ENCODE measurements at regions not wholly inside any gene's neighbourhood (a gene's known extent, or its start where the extent isn't known, plus 50 kb on each side); places are given as distances from the start of the nearest gene placed in this dataset.

DNA sequence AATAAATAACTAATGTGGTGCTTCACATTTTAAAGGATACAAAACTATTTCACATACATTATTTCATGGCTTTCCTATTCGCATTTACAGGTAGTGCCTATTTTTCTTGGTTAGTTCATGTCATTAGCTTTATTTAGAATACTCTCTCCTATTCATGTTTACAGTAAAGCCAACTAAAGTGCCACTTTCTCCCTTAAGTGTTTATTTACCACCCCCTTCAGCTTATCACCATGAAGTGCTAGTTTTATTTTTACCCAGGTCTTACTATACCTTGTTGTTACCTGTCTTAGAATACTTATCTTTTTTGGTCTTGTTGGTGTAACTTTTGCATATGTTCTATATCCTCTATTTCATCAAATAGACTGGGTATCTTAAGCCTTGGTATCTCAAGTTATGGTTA is 715.2 kb upstream of the TENM4 start:
- TF ChIP-seq EZH2 (IDR thresholded peaks at IDR 0.05; ENCODE audit: borderline replicate concordance, control insufficient read depth, low read depth, low read length) (no peak), POLR2A (IDR thresholded peaks at IDR 0.05; ENCODE audit: low read depth, low read length) (no peak), POU2F2 (IDR thresholded peaks at IDR 0.05; ENCODE audit: borderline replicate concordance, low read depth, low read length) (no peak), SUZ12 (IDR thresholded peaks at IDR 0.05; ENCODE audit: unreplicated experiment) (no peak), SP1 (IDR thresholded peaks at IDR 0.05; ENCODE audit: low read depth, low read length) (no peak), TARDBP (IDR thresholded peaks at IDR 0.05; ENCODE audit: borderline replicate concordance) (no peak), HDAC2 (IDR thresholded peaks at IDR 0.05) (no peak), YY1 (IDR thresholded peaks at IDR 0.05; ENCODE audit: low read depth, low read length) (no peak), MTA3 (IDR thresholded peaks at IDR 0.05; ENCODE audit: borderline replicate concordance, low read length) (no peak), POLR2AphosphoS2 (IDR thresholded peaks at IDR 0.05; ENCODE audit: low read depth, low read length) (no peak)
- TF ChIP-seq, protein P1, sequence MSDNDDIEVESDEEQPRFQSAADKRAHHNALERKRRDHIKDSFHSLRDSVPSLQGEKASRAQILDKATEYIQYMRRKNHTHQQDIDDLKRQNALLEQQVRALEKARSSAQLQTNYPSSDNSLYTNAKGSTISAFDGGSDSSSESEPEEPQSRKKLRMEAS (IDR thresholded peaks at IDR 0.05; ENCODE audit: low read depth, low read length), result no peak
- TF ChIP-seq, protein P2, sequence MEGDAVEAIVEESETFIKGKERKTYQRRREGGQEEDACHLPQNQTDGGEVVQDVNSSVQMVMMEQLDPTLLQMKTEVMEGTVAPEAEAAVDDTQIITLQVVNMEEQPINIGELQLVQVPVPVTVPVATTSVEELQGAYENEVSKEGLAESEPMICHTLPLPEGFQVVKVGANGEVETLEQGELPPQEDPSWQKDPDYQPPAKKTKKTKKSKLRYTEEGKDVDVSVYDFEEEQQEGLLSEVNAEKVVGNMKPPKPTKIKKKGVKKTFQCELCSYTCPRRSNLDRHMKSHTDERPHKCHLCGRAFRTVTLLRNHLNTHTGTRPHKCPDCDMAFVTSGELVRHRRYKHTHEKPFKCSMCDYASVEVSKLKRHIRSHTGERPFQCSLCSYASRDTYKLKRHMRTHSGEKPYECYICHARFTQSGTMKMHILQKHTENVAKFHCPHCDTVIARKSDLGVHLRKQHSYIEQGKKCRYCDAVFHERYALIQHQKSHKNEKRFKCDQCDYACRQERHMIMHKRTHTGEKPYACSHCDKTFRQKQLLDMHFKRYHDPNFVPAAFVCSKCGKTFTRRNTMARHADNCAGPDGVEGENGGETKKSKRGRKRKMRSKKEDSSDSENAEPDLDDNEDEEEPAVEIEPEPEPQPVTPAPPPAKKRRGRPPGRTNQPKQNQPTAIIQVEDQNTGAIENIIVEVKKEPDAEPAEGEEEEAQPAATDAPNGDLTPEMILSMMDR (IDR thresholded peaks at IDR 0.05 in 2 of 3, conservative IDR thresholded peaks at IDR 0.05 in 1 of 3; ENCODE audit: control insufficient read depth in 2 of 3, extremely low read depth in 1 of 3, insufficient read depth in 1 of 3, low read depth in 3 of 3, low read length in 3 of 3), result no peak
- TF ChIP-seq, protein P3, sequence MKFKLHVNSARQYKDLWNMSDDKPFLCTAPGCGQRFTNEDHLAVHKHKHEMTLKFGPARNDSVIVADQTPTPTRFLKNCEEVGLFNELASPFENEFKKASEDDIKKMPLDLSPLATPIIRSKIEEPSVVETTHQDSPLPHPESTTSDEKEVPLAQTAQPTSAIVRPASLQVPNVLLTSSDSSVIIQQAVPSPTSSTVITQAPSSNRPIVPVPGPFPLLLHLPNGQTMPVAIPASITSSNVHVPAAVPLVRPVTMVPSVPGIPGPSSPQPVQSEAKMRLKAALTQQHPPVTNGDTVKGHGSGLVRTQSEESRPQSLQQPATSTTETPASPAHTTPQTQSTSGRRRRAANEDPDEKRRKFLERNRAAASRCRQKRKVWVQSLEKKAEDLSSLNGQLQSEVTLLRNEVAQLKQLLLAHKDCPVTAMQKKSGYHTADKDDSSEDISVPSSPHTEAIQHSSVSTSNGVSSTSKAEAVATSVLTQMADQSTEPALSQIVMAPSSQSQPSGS (IDR thresholded peaks at IDR 0.05; ENCODE audit: low read length), result no peak
